NB4 (cell line): ENCODE measurements at regions not wholly inside any gene's neighbourhood (a gene's known extent, or its start where the extent isn't known, plus 50 kb on each side); places are given as distances from the start of the nearest gene placed in this dataset.
"Not testable (repeated sequence)": the region's sequence is repeated elsewhere in the genome, so short reads cannot be mapped to it uniquely, and the experiment has no call there.

Experiments used
- DNase-seq: peaks from one replicate; pipeline ENCODE4 v3.0.0; 2010; ENCODE audit warnings: low read depth
- H3K4me3 ChIP-seq: one replicate; pipeline ENCODE4 v1.5.1; 2011; ENCODE audit warnings: mild to moderate bottlenecking, low read depth, low read length, moderate library complexity
- CTCF ChIP-seq: IDR thresholded peaks from one replicate; pipeline ENCODE4 v1.5.1; 2012; ENCODE audit warnings: low read depth, low read length
- MAX ChIP-seq: IDR thresholded peaks from 2 replicates; pipeline ENCODE4 v1.6.1; 2011; ENCODE audit warnings: low read depth, low read length
- MYC ChIP-seq: IDR thresholded peaks from 2 replicates; pipeline ENCODE4 v1.6.1; 2011; ENCODE audit warnings: low read depth, low read length
- POLR2A ChIP-seq: IDR thresholded peaks from 2 replicates; pipeline ENCODE4 v1.6.1; 2011; ENCODE audit warnings: mild to moderate bottlenecking; ENCODE audit not compliant: insufficient read length; ENCODE audit errors: extremely low read depth

GRCh38 chr1:168490306-168490705 is 53.5 kb downstream of the XCL2 start:
- TF ChIP-seq CTCF (no peak), MAX (no peak), MYC (no peak), POLR2A (no peak)
- H3K4me3 ChIP-seq = no peak overlapping the region
- no peak for DNase-seq

- no peak overlapping the region for H3K4me3 ChIP-seq
- no peak for DNase-seq
- no peak for TF ChIP-seq CTCF
- TF ChIP-seq POLR2A = no peak
- TF ChIP-seq MAX = no peak
- TF ChIP-seq MYC = no peak
These were observed 55.7 kb downstream of the XCL2 start for GRCh38 chr1:168488138-168488537.

DNA sequence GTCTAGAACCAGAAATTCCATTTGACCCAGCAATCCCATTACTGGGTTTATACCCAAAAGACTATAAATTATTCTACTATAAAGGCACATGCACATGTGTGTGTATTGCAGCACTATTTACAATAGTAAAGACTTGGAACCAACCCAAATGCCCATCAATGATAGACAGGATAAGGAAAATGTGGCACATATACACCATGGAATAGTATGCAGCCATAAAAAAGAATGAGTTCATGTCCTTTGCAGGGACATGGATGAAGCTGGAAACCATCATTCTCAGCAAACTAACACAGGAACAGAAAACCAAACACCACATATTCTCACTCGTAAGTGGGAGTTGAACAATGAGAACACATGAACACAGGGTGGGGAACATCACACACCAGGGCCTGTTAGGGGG is 57.0 kb downstream of the XCL2 start:
- H3K4me3 ChIP-seq, DNase-seq: not testable (repeated sequence)

- no peak for DNase-seq
- no peak overlapping the region for H3K4me3 ChIP-seq
- TF ChIP-seq POLR2A = no peak
These were observed 58.7 kb downstream of the XCL2 start for GRCh38 chr1:168485048-168485447.

GRCh38 chr1:168484083-168484482 is 59.7 kb downstream of the XCL2 start:
- DNase-seq = no peak
- TF ChIP-seq MAX = no peak
- TF ChIP-seq CTCF = no peak
- no peak for TF ChIP-seq POLR2A
- no peak for TF ChIP-seq MYC
- no peak overlapping the region for H3K4me3 ChIP-seq

DNA sequence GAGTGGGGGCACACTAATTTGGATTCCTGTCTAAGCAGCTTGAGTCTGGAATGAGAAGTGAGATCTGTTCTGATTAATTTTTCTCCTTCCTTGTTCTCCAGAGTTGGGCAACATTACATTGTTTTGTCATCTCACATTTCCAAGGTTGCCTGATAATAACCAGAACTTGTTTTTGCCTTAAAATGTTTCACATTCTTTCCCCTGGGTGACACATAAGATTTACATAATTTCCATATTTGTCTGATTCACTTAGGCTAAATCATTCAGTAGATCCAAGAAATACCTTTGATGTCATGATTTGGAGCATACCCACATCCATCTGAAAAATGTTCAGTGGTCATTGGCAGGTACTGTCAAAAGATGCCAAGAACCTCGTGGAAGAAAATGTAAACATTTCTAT is 60.3 kb downstream of the XCL2 start:
- no peak overlapping the region for H3K4me3 ChIP-seq
- no peak for DNase-seq
- TF ChIP-seq POLR2A (no peak), CTCF (no peak), MAX (no peak), MYC (no peak)

- TF ChIP-seq POLR2A (no peak), CTCF (no peak), MAX (no peak), MYC (no peak)
These were observed 61.7 kb downstream of the XCL2 start for GRCh38 chr1:168482106-168482505.

More at GRCh38 chr1:168482106-168482505, 61.7 kb downstream of the XCL2 start:
- no peak for DNase-seq
- H3K4me3 ChIP-seq = no peak overlapping the region
